ENCODE measurements at regions not wholly inside any gene's neighbourhood (a gene's known extent, or its start where the extent isn't known, plus 50 kb on each side); places are given as distances from the start of the nearest gene placed in this dataset.

GRCh38 chr1:29722598-29722997 is 486.3 kb downstream of the PTPRU start:
- H3K4me1 ChIP-seq (ENCODE audit: insufficient read depth, insufficient read length), result no peaks in the 10 kb centered on the region
- H3K27me3 ChIP-seq (ENCODE audit: insufficient read depth, insufficient read length), result no peaks in the 10 kb centered on the region
- no peak for TF ChIP-seq ZNF274 (IDR thresholded peaks at IDR 0.05; ENCODE audit: low read depth, low read length)
- TF ChIP-seq SUZ12 (IDR thresholded peaks at IDR 0.05; ENCODE audit: extremely low read depth, insufficient read depth, insufficient read length), result no peak
- no peak for TF ChIP-seq YY1 (IDR thresholded peaks at IDR 0.05; ENCODE audit: insufficient read depth, insufficient read length)
- no peak for DNase-seq (ENCODE audit: low read depth, low spot score)
- no peaks in the 10 kb centered on the region for H3K36me3 ChIP-seq (ENCODE audit: insufficient read depth, insufficient read length, low read length)
- H3K4me3 ChIP-seq (ENCODE audit: insufficient read length, low read depth), result no peak overlapping the region
- peaks cover 5% of the 10 kb centered on the region; the same call in 1 of the 2 replicates for H3K9me3 ChIP-seq (ENCODE audit: insufficient read depth, low read length)
- H3K9ac ChIP-seq (ENCODE audit: insufficient read length, low read depth), result no peak overlapping the region

DNA sequence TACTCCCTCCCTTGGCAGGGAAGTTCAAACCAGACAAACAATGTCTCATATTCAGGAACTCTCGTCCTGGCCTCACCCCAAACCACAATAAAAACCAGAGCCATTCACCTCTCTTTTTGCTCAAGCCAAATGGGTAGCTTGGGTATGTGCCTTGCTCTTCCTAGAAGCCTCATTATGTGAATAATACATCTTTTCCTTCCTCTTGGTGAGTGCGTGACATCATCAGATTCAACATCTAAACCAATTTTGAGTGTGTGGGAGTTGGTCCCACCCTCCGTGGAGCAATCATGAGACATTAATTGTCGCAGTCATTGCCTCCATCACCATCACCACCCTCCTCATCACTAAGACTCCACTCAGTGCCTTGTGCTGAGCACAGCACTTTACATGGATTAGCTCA is 482.9 kb downstream of the PTPRU start:
- no peaks in the 10 kb centered on the region for H3K36me3 ChIP-seq (ENCODE audit: insufficient read depth, insufficient read length, low read length)

GRCh38 chr1:29718791-29719190 is 482.5 kb downstream of the PTPRU start:
- Histone ChIP-seq H3K9me3 (ENCODE audit: insufficient read depth, low read length) (peaks cover 9% of the 10 kb centered on the region; the same call in 1 of the 2 replicates), H3K4me1 (ENCODE audit: insufficient read depth, insufficient read length) (no peaks in the 10 kb centered on the region), H3K9ac (ENCODE audit: insufficient read length, low read depth) (no peak overlapping the region), H3K27me3 (ENCODE audit: insufficient read depth, insufficient read length) (no peaks in the 10 kb centered on the region), H3K36me3 (ENCODE audit: insufficient read depth, insufficient read length, low read length) (no peaks in the 10 kb centered on the region), H3K4me3 (ENCODE audit: insufficient read length, low read depth) (no peak overlapping the region)
- TF ChIP-seq YY1 (IDR thresholded peaks at IDR 0.05; ENCODE audit: insufficient read depth, insufficient read length) (no peak), ZNF274 (IDR thresholded peaks at IDR 0.05; ENCODE audit: low read depth, low read length) (no peak)
- DNase-seq (ENCODE audit: low read depth, low spot score), result no peak

More for the DNA sequence above, 482.9 kb downstream of the PTPRU start:
- Histone ChIP-seq H3K9me3 (ENCODE audit: insufficient read depth, low read length) (peaks cover 9% of the 10 kb centered on the region; the same call in 1 of the 2 replicates), H3K4me1 (ENCODE audit: insufficient read depth, insufficient read length) (no peaks in the 10 kb centered on the region), H3K27me3 (ENCODE audit: insufficient read depth, insufficient read length) (no peaks in the 10 kb centered on the region), H3K4me3 (ENCODE audit: insufficient read length, low read depth) (no peak overlapping the region), H3K9ac (ENCODE audit: insufficient read length, low read depth) (no peak overlapping the region)
- TF ChIP-seq SUZ12 (IDR thresholded peaks at IDR 0.05; ENCODE audit: extremely low read depth, insufficient read depth, insufficient read length) (no peak), YY1 (IDR thresholded peaks at IDR 0.05; ENCODE audit: insufficient read depth, insufficient read length) (no peak), ZNF274 (IDR thresholded peaks at IDR 0.05; ENCODE audit: low read depth, low read length) (no peak)
- no peak for DNase-seq (ENCODE audit: low read depth, low spot score)

DNA sequence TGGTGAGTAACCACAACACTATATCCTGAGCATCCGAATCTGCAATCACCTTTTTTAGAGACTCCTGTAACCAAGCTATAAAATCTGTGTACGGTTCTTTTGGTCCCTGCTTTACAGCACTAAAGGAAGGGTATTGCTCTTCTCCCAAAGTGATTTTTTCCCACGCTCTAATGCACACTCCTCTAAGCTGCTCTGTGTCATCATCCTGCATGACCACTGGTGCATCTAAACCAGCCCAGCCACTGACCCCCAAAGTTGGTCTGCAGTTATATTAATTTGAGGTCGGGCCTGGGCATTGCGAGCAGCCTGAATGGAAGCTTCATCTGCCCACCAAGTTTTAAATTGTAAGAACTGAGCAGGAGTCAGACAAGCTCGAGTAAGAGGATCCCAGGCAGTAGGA is 480.0 kb downstream of the PTPRU start:
- H3K27me3 ChIP-seq (ENCODE audit: insufficient read depth, insufficient read length), result no peaks in the 10 kb centered on the region
- TF ChIP-seq YY1 (IDR thresholded peaks at IDR 0.05; ENCODE audit: insufficient read depth, insufficient read length) (no peak), SUZ12 (IDR thresholded peaks at IDR 0.05; ENCODE audit: extremely low read depth, insufficient read depth, insufficient read length) (no peak), ZNF274 (IDR thresholded peaks at IDR 0.05; ENCODE audit: low read depth, low read length) (no peak)

DNA sequence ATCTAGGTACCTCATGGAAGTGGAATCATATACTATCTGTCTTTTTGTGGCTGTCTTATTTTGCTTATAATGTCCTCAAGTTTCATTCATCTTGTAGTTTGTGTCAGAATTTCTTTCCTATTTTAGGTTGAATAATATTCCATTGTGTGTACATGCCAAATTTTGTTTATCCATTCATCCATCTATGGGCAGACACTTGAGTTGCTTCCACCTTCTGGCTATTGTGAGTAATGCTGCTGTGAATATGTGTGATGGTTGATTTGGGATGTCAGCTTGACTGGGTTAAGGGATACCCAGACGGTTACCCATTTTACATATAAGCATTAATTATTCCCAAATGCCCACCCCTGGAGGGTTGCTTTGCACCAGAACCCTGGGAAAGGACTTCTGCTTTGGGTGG is 477.5 kb downstream of the PTPRU start:
- no peaks in the 10 kb centered on the region for H3K36me3 ChIP-seq (ENCODE audit: insufficient read depth, insufficient read length, low read length)
- peaks cover 5% of the 10 kb centered on the region; the same call in 1 of the 2 replicates for H3K9me3 ChIP-seq (ENCODE audit: insufficient read depth, low read length)
- TF ChIP-seq ZNF274 (IDR thresholded peaks at IDR 0.05; ENCODE audit: low read depth, low read length) (no peak), YY1 (IDR thresholded peaks at IDR 0.05; ENCODE audit: insufficient read depth, insufficient read length) (no peak), SUZ12 (IDR thresholded peaks at IDR 0.05; ENCODE audit: extremely low read depth, insufficient read depth, insufficient read length) (no peak)
- H3K9ac ChIP-seq (ENCODE audit: insufficient read length, low read depth), result no peak overlapping the region
- no peaks in the 10 kb centered on the region for H3K27me3 ChIP-seq (ENCODE audit: insufficient read depth, insufficient read length)
- H3K4me1 ChIP-seq (ENCODE audit: insufficient read depth, insufficient read length), result peaks cover 2% of the 10 kb centered on the region
- DNase-seq (ENCODE audit: low read depth, low spot score), result no peak
- no peak overlapping the region for H3K4me3 ChIP-seq (ENCODE audit: insufficient read length, low read depth)

More for the DNA sequence above, 480.0 kb downstream of the PTPRU start:
- Histone ChIP-seq H3K4me3 (ENCODE audit: insufficient read length, low read depth) (no peak overlapping the region), H3K4me1 (ENCODE audit: insufficient read depth, insufficient read length) (no peaks in the 10 kb centered on the region), H3K36me3 (ENCODE audit: insufficient read depth, insufficient read length, low read length) (no peaks in the 10 kb centered on the region), H3K9ac (ENCODE audit: insufficient read length, low read depth) (no peak overlapping the region), H3K9me3 (ENCODE audit: insufficient read depth, low read length) (peaks cover 5% of the 10 kb centered on the region; the same call in 1 of the 2 replicates)
- DNase-seq (ENCODE audit: low read depth, low spot score), result no peak

GRCh38 chr1:29712801-29713200 is 476.5 kb downstream of the PTPRU start:
- Histone ChIP-seq H3K36me3 (ENCODE audit: insufficient read depth, insufficient read length, low read length) (no peaks in the 10 kb centered on the region), H3K4me3 (ENCODE audit: insufficient read length, low read depth) (no peak overlapping the region), H3K9me3 (ENCODE audit: insufficient read depth, low read length) (peaks cover 5% of the 10 kb centered on the region; the same call in 1 of the 2 replicates), H3K27me3 (ENCODE audit: insufficient read depth, insufficient read length) (no peaks in the 10 kb centered on the region), H3K9ac (ENCODE audit: insufficient read length, low read depth) (no peak overlapping the region), H3K4me1 (ENCODE audit: insufficient read depth, insufficient read length) (peaks cover 8% of the 10 kb centered on the region)
- DNase-seq (ENCODE audit: low read depth, low spot score), result no peak
- TF ChIP-seq ZNF274 (IDR thresholded peaks at IDR 0.05; ENCODE audit: low read depth, low read length) (no peak), SUZ12 (IDR thresholded peaks at IDR 0.05; ENCODE audit: extremely low read depth, insufficient read depth, insufficient read length) (no peak), YY1 (IDR thresholded peaks at IDR 0.05; ENCODE audit: insufficient read depth, insufficient read length) (no peak)

DNA sequence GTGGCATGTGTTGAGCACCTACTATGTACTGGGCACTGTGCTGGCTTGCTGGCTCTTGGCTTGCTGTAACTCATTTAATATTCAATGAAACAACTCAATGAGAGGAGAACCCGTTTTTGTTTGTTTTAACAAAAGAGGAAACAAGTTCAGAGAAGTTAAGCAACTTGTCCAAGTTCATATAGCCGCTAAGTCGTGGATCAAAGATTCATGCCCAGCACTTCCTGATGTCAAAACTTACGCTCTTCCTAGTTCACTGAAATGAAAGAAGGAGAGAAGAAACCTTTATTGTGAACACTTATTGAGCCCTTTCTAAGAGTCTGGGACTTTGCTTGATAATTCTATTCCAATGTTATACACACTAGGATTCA is 475.9 kb downstream of the PTPRU start:
- H3K9ac ChIP-seq (ENCODE audit: insufficient read length, low read depth), result no peak overlapping the region
- H3K4me3 ChIP-seq (ENCODE audit: insufficient read length, low read depth), result no peak overlapping the region
- peaks cover 5% of the 10 kb centered on the region; the same call in 1 of the 2 replicates for H3K9me3 ChIP-seq (ENCODE audit: insufficient read depth, low read length)
- no peaks in the 10 kb centered on the region for H3K36me3 ChIP-seq (ENCODE audit: insufficient read depth, insufficient read length, low read length)
- H3K4me1 ChIP-seq (ENCODE audit: insufficient read depth, insufficient read length), result peaks cover 8% of the 10 kb centered on the region
- TF ChIP-seq YY1 (IDR thresholded peaks at IDR 0.05; ENCODE audit: insufficient read depth, insufficient read length) (no peak), SUZ12 (IDR thresholded peaks at IDR 0.05; ENCODE audit: extremely low read depth, insufficient read depth, insufficient read length) (no peak), ZNF274 (IDR thresholded peaks at IDR 0.05; ENCODE audit: low read depth, low read length) (no peak)
- no peaks in the 10 kb centered on the region for H3K27me3 ChIP-seq (ENCODE audit: insufficient read depth, insufficient read length)
- no peak for DNase-seq (ENCODE audit: low read depth, low spot score)

Measured in NT2/D1 (cell line).